Suprapubic skin (tissue), 4 donors: ENCODE measurements at regions not wholly inside any gene's neighbourhood (a gene's known extent, or its start where the extent isn't known, plus 50 kb on each side); places are given as distances from the start of the nearest gene placed in this dataset.

Source experiments
- DNase-seq, 2 donors: peaks; one replicate each; pipeline ENCODE4 v3.0.0-alpha.2; 2019; ENCODE audit warnings: low spot score in 2 of 2
- H3K27ac ChIP-seq: fragments of 200-600 bp; sonication (generic); one replicate; pipeline ENCODE4 v1.5.1; 2019
- H3K27me3 ChIP-seq: fragments of 200-600 bp; sonication (generic); one replicate; pipeline ENCODE4 v1.5.1; 2019
- H3K36me3 ChIP-seq: fragments of 200-600 bp; sonication (generic); one replicate; pipeline ENCODE4 v1.5.1; 2019
- H3K4me1 ChIP-seq: fragments of 200-600 bp; sonication (generic); one replicate; pipeline ENCODE4 v1.5.1; 2019
- H3K4me3 ChIP-seq: fragments of 200-600 bp; sonication (generic); one replicate; pipeline ENCODE4 v1.5.1; 2019; ENCODE audit warnings: mild to moderate bottlenecking
- H3K9me3 ChIP-seq: fragments of 200-600 bp; sonication (generic); one replicate; pipeline ENCODE4 v1.5.1; 2019
- CTCF ChIP-seq, 2 donors: fragments of 200-600 bp in 1 of 2; fragments of 450-650 bp in 1 of 2; sonication (generic) in 1 of 2; IDR thresholded peaks; one replicate each; pipeline ENCODE4 v1.5.1; 2016 to 2019; ENCODE audit warnings: antibody characterized with exemption in 2 of 2, mild to moderate bottlenecking in 1 of 2, moderate library complexity in 1 of 2
- EP300 ChIP-seq: sonication (generic); formaldehyde crosslinking; IDR thresholded peaks from one replicate; pipeline ENCODE4 v1.6.1; 2017; ENCODE audit warnings: antibody characterized with exemption
- POLR2A ChIP-seq, 2 donors: fragments of 450-650 bp; IDR thresholded peaks; one replicate each; pipeline ENCODE4 v1.6.1; 2017; ENCODE audit warnings: antibody characterized with exemption in 2 of 2, mild to moderate bottlenecking in 2 of 2, moderate library complexity in 2 of 2
- POLR2AphosphoS5 ChIP-seq, 3 donors: sonication (generic); formaldehyde crosslinking; IDR thresholded peaks; one replicate each; pipeline ENCODE4 v1.6.1; 2017; ENCODE audit warnings: antibody characterized with exemption in 3 of 3
- WGBS: methylation state at CpG from one replicate; pipeline ENCODE4 v1.1.5; 2018; 5-methylcytosine and 5-hydroxymethylcytosine counted together

- TF ChIP-seq POLR2A (IDR thresholded peaks at IDR 0.05) (no peak), CTCF (IDR thresholded peaks at IDR 0.05) (no peak), POLR2AphosphoS5 (IDR thresholded peaks at IDR 0.05) (no peak), EP300 (no peak)
- peaks cover 5% of the 10 kb centered on the region for H3K4me1 ChIP-seq
- no peaks in the 10 kb centered on the region for H3K36me3 ChIP-seq
- no peak for DNase-seq
- no peaks in the 10 kb centered on the region for H3K27me3 ChIP-seq
- WGBS: 90% methylated on average over 6 of the region's 6 CpGs
- H3K9me3 ChIP-seq: no peaks in the 10 kb centered on the region
- no peak overlapping the region for H3K27ac ChIP-seq
- H3K4me3 ChIP-seq: no peak overlapping the region
Observed at GRCh38 chr6:18748314-18748713, 361.2 kb downstream of the RNF144B start.

DNA sequence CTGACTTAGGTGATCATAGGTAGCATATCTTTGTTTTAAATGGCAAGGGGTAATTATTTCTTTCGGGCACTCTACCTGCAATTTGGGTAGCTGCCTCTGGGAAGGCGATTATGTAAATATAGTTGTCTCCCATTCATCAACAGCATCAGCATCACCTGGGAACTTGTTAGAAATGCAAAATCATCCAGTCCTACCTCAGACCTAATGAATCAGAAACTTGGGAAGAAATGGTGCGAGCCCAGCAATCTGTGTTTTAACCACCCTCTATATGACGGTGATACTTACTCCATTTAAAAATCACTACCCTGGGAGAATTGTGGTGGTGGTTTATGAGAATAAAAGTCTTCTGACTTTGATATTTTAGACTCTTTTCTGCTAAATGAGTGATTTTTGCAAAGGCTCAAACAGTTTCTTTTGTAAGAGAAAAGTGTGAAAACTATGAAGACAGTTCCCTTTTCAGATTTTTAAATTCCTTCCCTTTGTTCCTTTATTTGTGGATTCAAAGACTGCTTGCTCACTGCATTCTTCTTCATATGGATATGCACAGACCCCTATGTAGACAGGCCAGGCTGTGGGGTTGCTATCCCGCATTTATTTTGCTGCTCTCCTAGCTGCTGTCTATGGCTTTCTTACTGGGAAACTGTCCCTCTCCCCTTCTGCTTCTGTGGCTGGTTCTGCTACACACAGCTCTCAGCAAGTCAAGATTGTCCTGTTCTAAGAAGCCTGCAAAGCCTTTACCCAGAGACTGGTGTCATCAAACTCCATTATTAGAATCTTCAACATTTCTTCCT is 365.3 kb downstream of the RNF144B start:
- Histone ChIP-seq H3K4me3 (no peak overlapping the region), H3K27ac (no peak overlapping the region), H3K4me1 (peaks cover 5% of the 10 kb centered on the region), H3K9me3 (no peaks in the 10 kb centered on the region), H3K27me3 (no peaks in the 10 kb centered on the region), H3K36me3 (no peaks in the 10 kb centered on the region)
- WGBS: 72% methylated on average over 5 of the region's 5 CpGs
- TF ChIP-seq POLR2AphosphoS5 (IDR thresholded peaks at IDR 0.05) (no peak), POLR2A (IDR thresholded peaks at IDR 0.05) (no peak), CTCF (IDR thresholded peaks at IDR 0.05) (no peak), EP300 (no peak)
- no peak for DNase-seq

- Histone ChIP-seq H3K4me3 (no peak overlapping the region), H3K27me3 (no peaks in the 10 kb centered on the region), H3K9me3 (no peaks in the 10 kb centered on the region), H3K27ac (no peak overlapping the region), H3K4me1 (peaks cover 5% of the 10 kb centered on the region), H3K36me3 (no peaks in the 10 kb centered on the region)
- WGBS: 83% methylated on average over 12 of the region's 12 CpGs
- TF ChIP-seq EP300: no peak
- no peak for TF ChIP-seq CTCF (IDR thresholded peaks at IDR 0.05)
- TF ChIP-seq POLR2A (IDR thresholded peaks at IDR 0.05): no peak
- TF ChIP-seq POLR2AphosphoS5 (IDR thresholded peaks at IDR 0.05): no peak
- no peak for DNase-seq
Observed at GRCh38 chr6:18753076-18753475, 365.9 kb downstream of the RNF144B start.

DNA sequence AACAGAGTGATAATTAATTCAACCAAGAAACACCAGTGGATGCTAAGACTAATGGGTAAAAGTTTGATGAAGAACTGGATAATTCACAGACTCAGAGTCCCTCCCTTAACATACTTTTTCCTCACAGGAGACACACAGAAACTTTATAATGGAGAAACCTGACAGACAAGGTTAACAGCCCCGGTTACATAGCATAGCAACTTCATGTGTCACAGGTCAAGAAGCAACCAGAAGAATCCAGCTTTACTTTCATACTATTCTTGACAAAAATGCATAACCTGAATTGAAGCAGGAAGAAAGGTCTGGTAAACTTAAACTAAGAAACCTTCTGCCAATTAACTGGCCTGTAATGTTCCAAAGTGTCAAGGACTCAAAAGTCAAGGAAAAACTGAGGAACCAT is 375.9 kb downstream of the RNF144B start:
- Histone ChIP-seq H3K27ac (no peak overlapping the region), H3K4me3 (no peak overlapping the region), H3K36me3 (no peaks in the 10 kb centered on the region), H3K4me1 (no peaks in the 10 kb centered on the region), H3K9me3 (no peaks in the 10 kb centered on the region), H3K27me3 (no peaks in the 10 kb centered on the region)
- DNase-seq: no peak
- TF ChIP-seq EP300: no peak
- TF ChIP-seq POLR2AphosphoS5 (IDR thresholded peaks at IDR 0.05): no peak
- TF ChIP-seq POLR2A (IDR thresholded peaks at IDR 0.05): no peak
- no peak for TF ChIP-seq CTCF (IDR thresholded peaks at IDR 0.05)
- 63% methylated on average over 1 of the region's 1 CpG for WGBS

DNA sequence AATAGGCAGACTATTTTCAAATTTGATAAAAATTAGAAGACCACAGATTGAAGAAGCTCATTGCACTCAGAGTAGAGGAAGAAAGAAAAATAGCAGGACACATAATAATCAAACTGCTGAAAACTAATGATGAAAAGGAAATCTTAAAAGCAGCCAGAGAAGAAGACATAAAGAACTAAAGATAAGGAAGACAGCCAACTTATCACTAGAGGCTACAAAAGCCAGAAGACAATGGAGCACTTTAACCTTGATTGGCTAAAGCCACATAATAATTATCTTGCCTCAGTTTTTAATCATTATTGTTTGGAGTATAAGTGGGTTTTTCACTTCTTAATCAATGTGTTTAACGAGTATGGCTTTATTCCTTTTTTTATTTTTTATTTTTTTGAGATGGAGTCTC is 397.6 kb downstream of the RNF144B start:
- Histone ChIP-seq H3K27ac (no peak overlapping the region), H3K27me3 (no peaks in the 10 kb centered on the region), H3K4me1 (no peaks in the 10 kb centered on the region), H3K36me3 (no peaks in the 10 kb centered on the region), H3K4me3 (no peak overlapping the region), H3K9me3 (no peaks in the 10 kb centered on the region)
- TF ChIP-seq EP300: no peak
- no peak for TF ChIP-seq POLR2A (IDR thresholded peaks at IDR 0.05)
- TF ChIP-seq CTCF (IDR thresholded peaks at IDR 0.05): no peak
- no peak for TF ChIP-seq POLR2AphosphoS5 (IDR thresholded peaks at IDR 0.05)
- DNase-seq: no peak
- 86% methylated on average over 1 of the region's 1 CpG for WGBS
